ENCODE measurements at regions not wholly inside any gene's neighbourhood (a gene's known extent, or its start where the extent isn't known, plus 50 kb on each side); places are given as distances from the start of the nearest gene placed in this dataset.
"Not testable (repeated sequence)": the region's sequence is repeated elsewhere in the genome, so short reads cannot be mapped to it uniquely, and the experiment has no call there.

- DNase-seq (ENCODE audit: low spot score): no peak
Measured at GRCh38 chr13:53382008-53382407, 353.4 kb downstream of the OLFM4 start.

GRCh38 chr13:53398051-53398450 lies 369.4 kb downstream of the OLFM4 start:
- DNase-seq (ENCODE audit: low spot score): no peak

DNA sequence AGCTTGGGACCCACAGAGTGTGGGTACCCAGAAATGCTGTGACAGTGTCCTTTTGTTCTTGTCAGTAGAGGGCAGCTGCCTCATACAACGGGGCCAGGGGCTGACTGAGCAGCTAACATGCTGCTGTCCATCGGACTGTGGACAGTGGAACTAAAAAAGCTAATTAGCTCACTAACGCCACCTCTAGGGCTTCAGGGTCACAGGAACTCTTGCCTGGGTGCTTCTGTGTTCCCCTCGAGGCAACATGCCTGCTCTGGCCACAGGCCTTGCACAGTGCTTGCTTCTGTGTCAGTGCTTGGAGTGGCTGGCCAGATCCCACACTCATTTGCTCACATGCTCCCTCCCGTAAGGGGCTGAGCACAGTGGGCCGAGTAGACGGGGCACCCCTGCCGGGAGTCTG lies 377.0 kb downstream of the OLFM4 start:
- DNase-seq (ENCODE audit: low spot score): no peak

- DNase-seq (ENCODE audit: low spot score): no peak
Measured at GRCh38 chr13:53408306-53408705, 379.7 kb downstream of the OLFM4 start.

- DNase-seq (ENCODE audit: low spot score): no peak
Measured at GRCh38 chr13:53408847-53409568, 380.4 kb downstream of the OLFM4 start.

DNA sequence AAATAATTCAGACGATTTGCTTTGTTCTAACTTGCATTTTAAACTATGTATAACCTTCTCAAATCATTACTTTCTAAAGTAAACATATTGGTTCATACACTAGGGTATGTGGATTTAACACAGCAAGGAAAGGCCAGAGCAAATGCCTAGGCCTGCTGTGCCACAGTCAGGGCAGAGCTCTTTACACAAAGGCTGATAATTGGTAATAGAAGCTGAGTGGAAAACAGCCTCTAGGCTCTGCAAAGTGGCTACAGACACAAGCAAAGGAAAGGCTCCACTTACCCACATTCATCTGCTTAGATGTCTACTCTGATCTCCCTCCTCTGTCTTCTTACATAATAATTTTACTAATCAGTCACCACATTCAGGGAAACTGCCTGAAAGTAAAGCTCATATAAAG lies 382.9 kb downstream of the OLFM4 start:
- DNase-seq (ENCODE audit: low spot score): no peak

DNA sequence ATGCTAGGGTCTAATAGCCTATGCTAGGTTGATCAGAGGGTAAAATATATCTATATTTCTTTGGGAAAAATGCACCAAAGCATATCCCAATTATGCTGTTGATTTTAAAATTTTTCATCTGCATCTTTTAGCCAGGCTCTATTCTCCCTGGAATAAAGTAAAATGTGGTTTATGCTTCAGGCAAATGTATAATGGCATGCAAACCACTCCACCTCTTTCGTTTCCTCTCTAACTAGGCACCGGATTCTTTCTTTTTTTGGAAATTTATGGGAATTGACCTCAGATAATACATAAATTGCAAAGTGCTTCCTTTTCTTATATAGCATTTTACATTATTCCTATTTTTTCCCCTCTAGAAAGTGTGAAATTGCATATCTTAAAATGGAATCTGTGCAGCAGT lies 386.5 kb downstream of the OLFM4 start:
- no peak for DNase-seq (ENCODE audit: low spot score)

GRCh38 chr13:53417601-53418000 lies 389.0 kb downstream of the OLFM4 start:
- no peak for DNase-seq (ENCODE audit: low spot score)

- no peak for DNase-seq (ENCODE audit: low spot score)
Measured at GRCh38 chr13:53422415-53422814, 393.8 kb downstream of the OLFM4 start.

- no peak for DNase-seq (ENCODE audit: low spot score)
Measured at GRCh38 chr13:53436396-53436795, 407.8 kb downstream of the OLFM4 start.

- DNase-seq (ENCODE audit: low spot score): no peak
Measured at GRCh38 chr13:53439439-53440225, 411.0 kb downstream of the OLFM4 start.

- DNase-seq (ENCODE audit: low spot score): no peak
Measured at GRCh38 chr13:53442979-53443378, 414.4 kb downstream of the OLFM4 start.

DNA sequence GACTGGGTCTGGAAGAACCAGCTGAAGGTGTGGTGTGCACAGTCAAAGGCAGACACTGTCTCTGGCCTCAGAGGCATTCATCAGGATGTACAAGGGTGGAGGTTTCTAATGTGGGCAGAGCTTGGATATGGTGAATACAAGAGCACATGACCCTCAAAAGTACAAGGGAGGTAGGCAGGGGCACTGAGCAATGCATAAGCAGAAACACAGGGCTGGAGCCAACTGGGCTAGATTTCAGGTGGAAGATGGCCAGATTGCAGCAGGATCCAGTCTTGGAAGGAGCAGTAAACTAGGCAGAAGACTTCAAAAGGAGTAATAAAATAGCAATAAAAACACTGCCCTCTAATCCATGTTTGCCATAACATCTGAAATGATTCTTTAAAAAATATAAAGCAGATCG lies 417.1 kb downstream of the OLFM4 start:
- DNase-seq (ENCODE audit: low spot score): no peak

- no peak for DNase-seq (ENCODE audit: low spot score)
Measured at GRCh38 chr13:53447456-53447855, 418.8 kb downstream of the OLFM4 start.

- DNase-seq (ENCODE audit: low spot score): no peak
Measured at GRCh38 chr13:53447863-53448262, 419.2 kb downstream of the OLFM4 start.

- not testable (repeated sequence) for DNase-seq (ENCODE audit: low spot score)
Measured at GRCh38 chr13:53452263-53452808, 423.7 kb downstream of the OLFM4 start.

DNA sequence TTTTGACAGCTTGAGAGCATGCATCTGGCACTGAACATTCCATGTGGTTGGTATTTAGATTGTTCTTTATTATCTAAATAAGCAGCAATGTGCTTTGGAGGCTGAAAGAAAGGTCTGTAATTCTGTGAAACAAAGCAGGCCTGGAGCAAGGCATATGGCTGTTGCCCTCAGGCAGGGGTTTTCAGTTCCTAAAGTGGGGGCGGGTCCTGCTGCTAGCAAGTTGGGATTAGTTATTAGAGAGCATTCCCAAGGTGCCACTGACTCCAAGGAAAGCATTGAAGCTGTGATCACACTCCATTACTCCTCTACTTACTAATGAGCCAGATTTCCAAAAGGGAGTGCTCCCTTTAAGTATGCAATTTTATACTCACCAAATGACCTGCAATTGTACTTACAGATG lies 432.2 kb downstream of the OLFM4 start:
- no peak for DNase-seq (ENCODE audit: low spot score)

DNA sequence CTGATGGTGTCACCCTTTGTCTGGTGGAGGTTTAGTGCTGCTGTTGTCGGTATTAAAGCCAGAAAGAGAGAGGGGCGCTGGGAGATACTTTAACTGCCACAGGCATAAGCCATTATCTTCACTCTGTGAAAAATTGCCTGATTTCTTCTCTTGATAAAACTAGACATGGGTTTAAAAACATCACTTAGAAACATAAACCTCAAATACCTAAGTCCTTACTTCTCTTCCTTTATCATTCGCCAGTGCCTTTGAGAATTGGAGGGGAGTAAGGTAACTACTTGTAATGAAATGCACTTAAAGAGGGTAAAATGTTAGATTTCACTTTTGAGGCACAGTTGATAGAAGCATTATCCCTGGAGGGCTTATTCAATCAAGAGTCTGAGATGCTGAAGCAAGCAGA lies 434.5 kb downstream of the OLFM4 start:
- no peak for DNase-seq (ENCODE audit: low spot score)

GRCh38 chr13:53466576-53466975 lies 438.0 kb downstream of the OLFM4 start:
- DNase-seq (ENCODE audit: low spot score): no peak

DNA sequence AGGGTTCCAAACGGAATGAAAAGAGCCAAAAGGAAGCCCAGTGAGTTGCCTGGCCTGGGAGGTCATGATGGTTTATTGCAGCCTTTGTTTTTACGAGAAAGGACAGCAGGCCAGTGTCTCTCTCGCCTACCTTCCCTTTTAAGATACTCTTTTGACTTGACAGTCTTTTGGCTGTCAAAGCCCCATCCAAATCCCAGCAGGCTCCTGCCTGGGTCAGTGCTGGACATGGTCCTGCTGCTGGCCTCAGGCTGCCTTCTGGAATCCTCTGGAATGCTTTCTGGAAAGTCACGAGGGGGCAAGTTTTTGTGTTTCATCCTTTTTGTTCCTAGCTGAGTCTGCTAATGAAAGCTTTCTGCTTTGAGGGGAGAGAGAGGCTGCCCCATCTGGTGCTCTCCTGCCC lies 444.8 kb downstream of the OLFM4 start:
- DNase-seq (ENCODE audit: low spot score): no peak

GRCh38 chr13:53474878-53475277 lies 446.3 kb downstream of the OLFM4 start:
- DNase-seq (ENCODE audit: low spot score): no peak

- DNase-seq (ENCODE audit: low spot score): no peak
Measured at GRCh38 chr13:53490752-53491151, 462.1 kb downstream of the OLFM4 start.

- no peak for DNase-seq (ENCODE audit: low spot score)
Measured at GRCh38 chr13:53494406-53494805, 465.8 kb downstream of the OLFM4 start.
